HEK293T (cell line): ENCODE measurements at regions not wholly inside any gene's neighbourhood (a gene's known extent, or its start where the extent isn't known, plus 50 kb on each side); places are given as distances from the start of the nearest gene placed in this dataset.

ENCODE experiments used
- CTBP1 ChIP-seq: fragments of 450-650 bp; IDR thresholded peaks from 2 replicates; pipeline ENCODE4 v1.6.1; 2016; ENCODE audit warnings: borderline replicate concordance
- ELF4 ChIP-seq: fragments of 450-650 bp; IDR thresholded peaks from 2 replicates; pipeline ENCODE4 v1.6.1; 2017; ENCODE audit warnings: antibody characterized with exemption
- FOXA1 ChIP-seq: fragments of 450-650 bp; IDR thresholded peaks from 2 replicates; pipeline ENCODE4 v1.6.1; 2016; ENCODE audit warnings: mild to moderate bottlenecking
- NFRKB ChIP-seq: fragments of 450-650 bp; IDR thresholded peaks from 2 replicates; pipeline ENCODE4 v1.6.1; 2016; ENCODE audit warnings: mild to moderate bottlenecking, moderate library complexity
- SP1 ChIP-seq: fragments of 450-650 bp; IDR thresholded peaks from 2 replicates; pipeline ENCODE4 v1.6.1; 2017
- SUZ12 ChIP-seq: fragments of 450-650 bp; IDR thresholded peaks from 2 replicates; pipeline ENCODE4 v1.6.1; 2016; ENCODE audit warnings: mild to moderate bottlenecking

- TF ChIP-seq SUZ12, result no peak
- TF ChIP-seq NFRKB, result no peak
- TF ChIP-seq ELF4, result no peak
- no peak for TF ChIP-seq SP1
- no peak for TF ChIP-seq CTBP1
- no peak for TF ChIP-seq FOXA1
Observed at GRCh38 chr20:6501061-6501460, 266.4 kb upstream of the BMP2 start.
